H1 (cell line): ENCODE measurements at regions not wholly inside any gene's neighbourhood (a gene's known extent, or its start where the extent isn't known, plus 50 kb on each side); places are given as distances from the start of the nearest gene placed in this dataset.

ENCODE experiments used
- CTCF ChIA-PET: fragments of 300-600 bp; sonication (Branson Sonifier 250); formaldehyde crosslinking; loops from one replicate; lab custom pipeline; 2021; ENCODE audit not compliant: partially characterized antibody; lab: Charles Lee
- POLR2A ChIA-PET: fragments of 300-600 bp; sonication (Branson Sonifier 250); formaldehyde crosslinking; loops from one replicate; lab custom pipeline; 2021; ENCODE audit warnings: inconsistent platforms; ENCODE audit not compliant: partially characterized antibody; lab: Charles Lee
- DNase-seq, 2 experiments: peaks; one replicate each; pipeline versions ENCODE4 v3.0.0 to v3.0.0-alpha.2; 2010 to 2022; ENCODE audit warnings: low spot score in 2 of 2, low read depth in 1 of 2, mixed read lengths in 1 of 2
- FAIRE-seq: peaks from 2 replicates; lab custom pipeline; 2011; peaks lifted over from hg19 to GRCh38; lab: Jason Lieb, UNC
- H2AFZ ChIP-seq: 2 replicates; pipeline ENCODE4 v1.8.1; 2012; ENCODE audit warnings: low read length, inconsistent platforms
- H2AK5ac ChIP-seq: 2 replicates; pipeline ENCODE4 v1.6.1; 2013; ENCODE audit warnings: low read depth, low read length
- H2BK120ac ChIP-seq: replicated peaks from 2 replicates; pipeline ENCODE3; 2013; ENCODE audit warnings: low read depth, low read length, inconsistent platforms
- H2BK12ac ChIP-seq: 2 replicates; pipeline ENCODE4 v1.6.1; 2013; ENCODE audit warnings: low read depth, low read length
- H2BK15ac ChIP-seq: 2 replicates; pipeline ENCODE4 v1.6.1; 2013; ENCODE audit warnings: low read length
- H2BK20ac ChIP-seq: 2 replicates; pipeline ENCODE4 v1.6.1; 2013; ENCODE audit warnings: low read length
- H2BK5ac ChIP-seq: 2 replicates; pipeline ENCODE4 v1.6.1; 2013; ENCODE audit warnings: low read depth, low read length
- H3K14ac ChIP-seq: 2 replicates; pipeline ENCODE4 v1.6.1; 2013; ENCODE audit warnings: inconsistent platforms; ENCODE audit not compliant: insufficient read length
- H3K18ac ChIP-seq: 2 replicates; pipeline ENCODE4 v1.6.1; 2013; ENCODE audit warnings: low read length; ENCODE audit errors: extremely low read depth
- H3K23ac ChIP-seq: 2 replicates; pipeline ENCODE4 v1.6.1; 2013; ENCODE audit warnings: inconsistent platforms; ENCODE audit not compliant: insufficient read length
- H3K23me2 ChIP-seq: 2 replicates; pipeline ENCODE4 v1.6.1; 2013; ENCODE audit warnings: low read depth, low read length
- H3K27ac ChIP-seq: 2 replicates; pipeline ENCODE4 v1.6.1; 2011; ENCODE audit warnings: low read depth, low read length, inconsistent platforms
- H3K27me3 ChIP-seq, 4 experiments: replicated peaks in 1 of 4; 1 replicate in 1 of 4; 2 replicates in 3 of 4; pipeline versions ENCODE4 v1.6.1 to v1.8.1; 2011 to 2013; ENCODE audit warnings: low read length in 3 of 4, mild to moderate bottlenecking in 3 of 4, inconsistent platforms in 2 of 4, mixed read lengths in 2 of 4, moderate library complexity in 1 of 4; ENCODE audit not compliant: control insufficient read depth in 3 of 4, insufficient read depth in 3 of 4; ENCODE audit errors: extremely low read depth in 1 of 4
- H3K36me3 ChIP-seq, 4 experiments: 2 replicates each; pipeline versions ENCODE4 v1.6.1 to v1.8.1; 2011 to 2013; ENCODE audit warnings: mild to moderate bottlenecking in 4 of 4, low read length in 3 of 4, moderate library complexity in 2 of 4, control low read depth in 1 of 4, inconsistent platforms in 1 of 4; ENCODE audit not compliant: insufficient read depth in 4 of 4, control insufficient read depth in 2 of 4
- H3K4ac ChIP-seq: replicated peaks from 2 replicates; pipeline ENCODE3; 2013; ENCODE audit warnings: low read length, low read depth, mixed read lengths, inconsistent platforms; ENCODE audit not compliant: insufficient read length
- H3K4me1 ChIP-seq, 4 experiments: replicated peaks in 1 of 4; 1 replicate in 1 of 4; 2 replicates in 3 of 4; pipeline versions ENCODE4 v1.6.1 to v1.8.1; 2011 to 2013; ENCODE audit warnings: low read length in 3 of 4, inconsistent platforms in 2 of 4, mixed read lengths in 1 of 4; ENCODE audit not compliant: insufficient read depth in 4 of 4, control insufficient read depth in 3 of 4
- H3K4me2 ChIP-seq, 2 experiments: 2 replicates each; pipeline versions ENCODE4 v1.6.1 to v1.8.1; 2011 to 2013; ENCODE audit warnings: low read depth in 2 of 2, low read length in 2 of 2, control low read depth in 1 of 2, inconsistent platforms in 1 of 2, mild to moderate bottlenecking in 1 of 2; ENCODE audit not compliant: insufficient read depth in 1 of 2
- H3K4me3 ChIP-seq, 4 experiments: fragments of 200-600, 300-600 bp in 1 of 4; sonication (generic), shearing (Covaris generic), sonication (Bioruptor Twin) in 1 of 4; 2 replicates each; pipeline versions ENCODE4 v1.5.1 to v1.8.1; 2011 to 2016; ENCODE audit warnings: low read length in 4 of 4, low read depth in 3 of 4, control low read depth in 2 of 4, inconsistent platforms in 2 of 4, mild to moderate bottlenecking in 2 of 4, mixed read lengths in 1 of 4, moderate library complexity in 1 of 4; ENCODE audit not compliant: insufficient read depth in 2 of 4; ENCODE audit errors: extremely low read depth in 1 of 4
- H3K56ac ChIP-seq: replicated peaks from 2 replicates; pipeline ENCODE3; 2013; ENCODE audit warnings: low read depth, mild to moderate bottlenecking, mixed read lengths, low read length, inconsistent platforms; ENCODE audit not compliant: insufficient read length
- H3K79me1 ChIP-seq: 2 replicates; pipeline ENCODE4 v1.6.1; 2013; ENCODE audit warnings: low read depth, low read length, control low read depth
- H3K79me2 ChIP-seq, 2 experiments: 2 replicates each; pipeline versions ENCODE4 v1.6.1 to v1.8.1; 2012 to 2013; ENCODE audit warnings: low read length in 2 of 2, mild to moderate bottlenecking in 2 of 2, inconsistent platforms in 1 of 2; ENCODE audit not compliant: insufficient read depth in 2 of 2, control insufficient read depth in 1 of 2
- H3K9ac ChIP-seq, 4 experiments: replicated peaks in 1 of 4; 1 replicate in 1 of 4; 2 replicates in 3 of 4; pipeline versions ENCODE4 v1.6.1 to v1.8.1; 2011 to 2013; ENCODE audit warnings: low read depth in 3 of 4, low read length in 3 of 4, control low read depth in 2 of 4, mild to moderate bottlenecking in 2 of 4, moderate library complexity in 2 of 4, inconsistent platforms in 1 of 4; ENCODE audit errors: extremely low read depth in 1 of 4
- H3K9me3 ChIP-seq, 2 experiments: 2 replicates each; pipeline versions ENCODE4 v1.6.1 to v1.8.1; 2012 to 2013; ENCODE audit warnings: mild to moderate bottlenecking in 2 of 2, moderate library complexity in 2 of 2, control low read depth in 1 of 2, inconsistent platforms in 1 of 2, low read depth in 1 of 2, low read length in 1 of 2, mixed read lengths in 1 of 2; ENCODE audit not compliant: insufficient read depth in 2 of 2
- H4K20me1 ChIP-seq, 2 experiments: replicated peaks in 1 of 2; 2 replicates each; pipeline versions ENCODE3 to v1.8.1; 2011 to 2013; ENCODE audit warnings: inconsistent platforms in 2 of 2, low read length in 2 of 2, mild to moderate bottlenecking in 1 of 2; ENCODE audit not compliant: insufficient read depth in 2 of 2, control insufficient read depth in 1 of 2
- H4K5ac ChIP-seq: 2 replicates; pipeline ENCODE4 v1.6.1; 2013; ENCODE audit warnings: low read length, low read depth, mixed read lengths, inconsistent platforms; ENCODE audit not compliant: insufficient read length
- H4K8ac ChIP-seq: 2 replicates; pipeline ENCODE4 v1.8.0; 2013; ENCODE audit warnings: mild to moderate bottlenecking, moderate library complexity, low read length, inconsistent platforms; ENCODE audit not compliant: insufficient read depth; ENCODE audit errors: extremely low read depth
- H4K91ac ChIP-seq: replicated peaks from 2 replicates; pipeline ENCODE3; 2013; ENCODE audit warnings: low read length, mixed read lengths, inconsistent platforms; ENCODE audit not compliant: insufficient read length
- ASH2L ChIP-seq: fragments of 200-600, 300-600 bp; sonication (generic); IDR thresholded peaks from one replicate; pipeline ENCODE4 v1.7.1; 2017; ENCODE audit warnings: low read length
- CBX5 ChIP-seq: fragments of 300-800, 300-1000 bp; sonication (generic); IDR thresholded peaks from 2 replicates; pipeline ENCODE4 v1.7.1; 2016; ENCODE audit warnings: antibody characterized with exemption, low read length, low read depth
- CHD1 ChIP-seq: IDR thresholded peaks from 2 replicates; pipeline ENCODE4 v1.6.1; 2012; ENCODE audit warnings: low read depth, low read length, improper control_type of control experiment
- CREB1 ChIP-seq: IDR thresholded peaks from 2 replicates; pipeline ENCODE4 v1.6.1; 2012; ENCODE audit warnings: inconsistent platforms
- EZH2 ChIP-seq: fragments of 200-600 bp; sonication (generic); IDR thresholded peaks from 2 replicates; pipeline ENCODE4 v1.7.1; 2012; ENCODE audit warnings: low read depth, mild to moderate bottlenecking, moderate library complexity, low read length, inconsistent platforms; ENCODE audit not compliant: severe bottlenecking
- HDAC6 ChIP-seq: IDR thresholded peaks from one replicate; pipeline ENCODE4 v1.7.1; 2012; ENCODE audit warnings: low read depth, mild to moderate bottlenecking, inconsistent platforms, low read length, moderate library complexity
- KDM1A ChIP-seq: fragments of 200-600, 300-600 bp; sonication (generic); IDR thresholded peaks from 2 replicates; pipeline ENCODE4 v1.7.1; 2016; ENCODE audit warnings: mild to moderate bottlenecking, low read length, borderline replicate concordance
- PHF8 ChIP-seq: fragments of 200-600 bp; sonication (generic); conservative IDR thresholded peaks from 2 replicates; pipeline ENCODE4 v1.7.1; 2012; ENCODE audit warnings: low read depth, mild to moderate bottlenecking, inconsistent platforms, low read length, moderate library complexity
- RBBP5 ChIP-seq: IDR thresholded peaks from 2 replicates; pipeline ENCODE4 v1.7.1; 2012; ENCODE audit warnings: low read depth, mild to moderate bottlenecking, inconsistent platforms, low read length, moderate library complexity, borderline replicate concordance
- RFX5 ChIP-seq: IDR thresholded peaks from 2 replicates; pipeline ENCODE4 v1.6.1; 2011; ENCODE audit warnings: low read depth, low read length, improper control_type of control experiment, borderline replicate concordance
- SIN3A ChIP-seq, 2 experiments: IDR thresholded peaks in 1 of 2; conservative IDR thresholded peaks in 1 of 2; 2 replicates each; pipeline ENCODE4 v1.6.1; 2011 to 2012; ENCODE audit warnings: low read length in 2 of 2, improper control_type of control experiment in 1 of 2, low read depth in 1 of 2, mild to moderate bottlenecking in 1 of 2
- SIX5 ChIP-seq: IDR thresholded peaks from 2 replicates; pipeline ENCODE4 v1.6.1; 2011; ENCODE audit warnings: mild to moderate bottlenecking, low read depth, low read length
- SRF ChIP-seq: IDR thresholded peaks from 2 replicates; pipeline ENCODE4 v1.6.1; 2011; ENCODE audit warnings: mild to moderate bottlenecking, low read depth, low read length, moderate library complexity
- SUZ12 ChIP-seq: fragments of 200-600 bp; sonication (generic); IDR thresholded peaks from 2 replicates; pipeline ENCODE4 v1.6.1; 2012; ENCODE audit warnings: mild to moderate bottlenecking, inconsistent platforms, low read length, moderate library complexity, mixed read lengths
- TBP ChIP-seq: IDR thresholded peaks from 2 replicates; pipeline ENCODE4 v1.6.1; 2011; ENCODE audit warnings: low read depth, low read length, improper control_type of control experiment
- whole genome bisulfite sequencing, 2 experiments: shearing (Covaris generic) in 1 of 2; methylation state at CpG; one replicate each; pipeline versions ENCODE4 v1.1.6 to v1.1.7; 2013 to 2015; ENCODE audit warnings: low lambda C conversion rate in 2 of 2, mixed read lengths in 2 of 2, inconsistent platforms in 1 of 2, low coverage in 1 of 2, missing lambda C conversion rate in 1 of 2; ENCODE audit not compliant: insufficient replicate concordance in 2 of 2, insufficient coverage in 1 of 2, insufficient read length in 1 of 2; ENCODE audit errors: extremely low coverage in 1 of 2, missing lambda C conversion rate in 1 of 2; 5-methylcytosine and 5-hydroxymethylcytosine counted together

DNA sequence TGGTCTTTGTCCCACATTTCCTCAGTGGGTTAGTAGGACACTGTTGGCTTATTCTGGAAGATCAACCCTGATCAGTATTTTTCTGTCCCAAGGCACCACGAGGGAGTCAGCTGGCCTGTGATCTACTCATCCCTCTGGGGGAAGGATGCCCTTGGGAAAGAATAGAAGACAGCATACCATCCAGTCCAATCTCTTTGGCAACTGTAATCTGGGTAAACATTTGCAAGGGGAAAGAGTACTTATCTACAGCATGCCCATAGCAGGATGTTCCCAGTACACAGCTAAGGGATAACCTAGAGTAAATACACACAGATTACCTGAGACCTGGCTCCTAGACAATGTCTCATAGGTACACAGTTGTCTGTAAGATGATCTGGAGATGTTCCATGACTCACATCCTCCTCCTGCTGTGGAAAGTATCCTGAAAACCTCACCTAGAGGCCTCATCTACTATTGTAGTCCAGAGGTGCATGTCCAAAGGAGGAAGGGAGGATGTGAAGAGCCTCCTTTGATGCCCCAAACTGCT, 134.3 kb upstream of the VWC2 start:
- Histone ChIP-seq H3K56ac (no peak overlapping the region), H2BK120ac (no peak overlapping the region)
- CTCF ChIA-PET, result interaction anchor here (0.8 to 1.9 kb wide), 9 partner anchors 21 to 342 kb away, joined by 3 to 5 read pairs (median 3); no protein-coding TSS in a partner anchor

More for the DNA sequence above, 134.3 kb upstream of the VWC2 start:
- Histone ChIP-seq H3K4me1 (peaks cover 0 to under 1% (median under 1%) of the 10 kb centered on the region in 4 experiments; a peak in 1 of 7 replicates), H3K79me2 (no peaks in the 10 kb centered on the region), H3K23me2 (no peaks in the 10 kb centered on the region), H2BK20ac (no peak overlapping the region), H4K20me1 (no peaks in the 10 kb centered on the region), H4K91ac (no peak overlapping the region), H3K36me3 (no peaks in the 10 kb centered on the region), H2AK5ac (no peak overlapping the region), H3K27me3 (no peaks in the 10 kb centered on the region), H2BK12ac (no peak overlapping the region), H2AFZ (no peak overlapping the region), H3K9ac (no peak overlapping the region), H2BK15ac (no peak overlapping the region; the same call in 1 of the 2 replicates), H4K8ac (no peak overlapping the region), H3K4ac (no peak overlapping the region), H3K18ac (no peak overlapping the region), H4K5ac (no peak overlapping the region), H3K27ac (no peak overlapping the region), H3K4me3 (no peak overlapping the region), H2BK5ac (no peak overlapping the region), H3K79me1 (no peaks in the 10 kb centered on the region), H3K14ac (no peak overlapping the region), H3K4me2 (no peak overlapping the region), H3K23ac (no peak overlapping the region), H3K9me3 (no peaks in the 10 kb centered on the region)
- DNase-seq (no peak), FAIRE-seq (no peak)
- POLR2A ChIA-PET, result no interaction called here
- 86% methylated on average over 1 of the region's 1 CpG; no CpG with 5 or more reads in 1 of the 2 experiments for WGBS, 2 experiments
- TF ChIP-seq CBX5 (no peak), SRF (no peak), RBBP5 (no peak), CREB1 (no peak), PHF8 (no peak), CHD1 (no peak), TBP (no peak), EZH2 (no peak), ASH2L (no peak), RFX5 (no peak), KDM1A (no peak), HDAC6 (no peak), SIN3A (conservative IDR thresholded peaks at IDR 0.05 in 1 of 2, IDR thresholded peaks at IDR 0.05 in 1 of 2; ENCODE audit: low read depth in 1 of 2, low read length in 2 of 2) (no peak), SIX5 (no peak), SUZ12 (no peak)
